HL-60 (cell line): ENCODE measurements at regions not wholly inside any gene's neighbourhood (a gene's known extent, or its start where the extent isn't known, plus 50 kb on each side); places are given as distances from the start of the nearest gene placed in this dataset.

Experiments used
- DNase-seq, 2 experiments: peaks; one replicate each; pipeline ENCODE4 v3.0.0-alpha.2; 2010 to 2020; ENCODE audit warnings: low read depth in 1 of 2, low spot score in 1 of 2
- H3K27ac ChIP-seq: fragments of 250-450 bp; sonication (Bioruptor Pico); replicated peaks from 2 replicates; pipeline ENCODE4 v1.5.1; 2020; ENCODE audit warnings: mild to moderate bottlenecking, moderate library complexity
- H3K27me3 ChIP-seq: fragments of 250-450 bp; sonication (Bioruptor Pico); 2 replicates; pipeline ENCODE4 v1.5.1; 2021; ENCODE audit warnings: mild to moderate bottlenecking, moderate library complexity; ENCODE audit not compliant: insufficient read depth, poor library complexity, severe bottlenecking
- H3K4me3 ChIP-seq: replicated peaks from 2 replicates; pipeline ENCODE4 v1.5.1; 2011; ENCODE audit warnings: mild to moderate bottlenecking, control low read depth, low read length; ENCODE audit not compliant: insufficient read depth
- GABPA ChIP-seq: IDR thresholded peaks from 2 replicates; pipeline ENCODE4 v1.6.1; 2012; ENCODE audit warnings: low read depth
- POLR2AphosphoS5 ChIP-seq: IDR thresholded peaks from 2 replicates; pipeline ENCODE4 v1.6.1; 2012; ENCODE audit warnings: low read depth
- REST ChIP-seq: IDR thresholded peaks from 2 replicates; pipeline ENCODE4 v1.6.1; 2012; ENCODE audit warnings: low read depth; ENCODE audit not compliant: insufficient replicate concordance
- SPI1 ChIP-seq: IDR thresholded peaks from 2 replicates; pipeline ENCODE4 v1.6.1; 2012; ENCODE audit warnings: low read depth, mild to moderate bottlenecking, borderline replicate concordance
- TF ChIP-seq, protein P1 (sequence below): IDR thresholded peaks from one replicate; pipeline ENCODE4 v1.5.1; 2011; ENCODE audit warnings: low read length, control low read depth, inconsistent platforms; ENCODE audit not compliant: insufficient read depth

DNA sequence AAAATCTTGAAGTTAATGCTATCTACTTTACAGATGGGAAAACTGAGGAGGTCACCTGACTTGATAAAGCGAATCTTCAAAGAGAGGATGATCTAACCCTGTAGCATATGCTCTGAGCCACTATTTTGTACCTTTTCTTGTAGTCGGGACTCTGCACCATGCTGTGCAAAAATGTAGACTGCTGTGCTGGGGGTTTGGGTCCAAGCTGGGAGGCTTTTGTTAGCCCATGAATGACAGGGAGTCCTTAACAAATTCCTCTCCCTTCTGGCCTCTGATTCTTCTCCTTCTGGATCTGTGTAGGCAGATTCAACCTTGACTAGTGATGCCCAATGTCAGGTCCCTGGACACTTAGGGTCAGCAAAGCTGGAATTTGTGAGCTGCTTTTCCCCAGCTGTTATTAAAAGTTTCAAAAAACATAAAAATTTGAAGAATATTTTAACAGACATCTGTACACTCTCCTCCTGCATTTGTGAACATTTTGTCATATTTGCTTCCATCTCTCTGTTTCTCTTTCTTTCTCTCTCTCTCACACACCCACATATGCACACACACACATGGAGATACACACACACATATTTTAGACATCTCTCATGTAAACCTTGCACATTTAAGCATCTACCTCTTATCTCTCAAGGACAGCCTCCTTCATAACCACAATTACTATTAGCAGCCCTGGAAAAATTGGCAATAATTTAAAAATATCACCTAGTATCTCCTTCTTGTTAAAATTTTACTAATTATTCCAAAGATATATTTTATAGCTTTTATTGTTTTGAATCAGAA lies 335.0 kb upstream of the TRIB2 start:
- Histone ChIP-seq H3K4me3 (no peak overlapping the region), H3K27ac (no peak overlapping the region), H3K27me3 (no peaks in the 10 kb centered on the region)
- DNase-seq, result no peak
- TF ChIP-seq, protein P1, sequence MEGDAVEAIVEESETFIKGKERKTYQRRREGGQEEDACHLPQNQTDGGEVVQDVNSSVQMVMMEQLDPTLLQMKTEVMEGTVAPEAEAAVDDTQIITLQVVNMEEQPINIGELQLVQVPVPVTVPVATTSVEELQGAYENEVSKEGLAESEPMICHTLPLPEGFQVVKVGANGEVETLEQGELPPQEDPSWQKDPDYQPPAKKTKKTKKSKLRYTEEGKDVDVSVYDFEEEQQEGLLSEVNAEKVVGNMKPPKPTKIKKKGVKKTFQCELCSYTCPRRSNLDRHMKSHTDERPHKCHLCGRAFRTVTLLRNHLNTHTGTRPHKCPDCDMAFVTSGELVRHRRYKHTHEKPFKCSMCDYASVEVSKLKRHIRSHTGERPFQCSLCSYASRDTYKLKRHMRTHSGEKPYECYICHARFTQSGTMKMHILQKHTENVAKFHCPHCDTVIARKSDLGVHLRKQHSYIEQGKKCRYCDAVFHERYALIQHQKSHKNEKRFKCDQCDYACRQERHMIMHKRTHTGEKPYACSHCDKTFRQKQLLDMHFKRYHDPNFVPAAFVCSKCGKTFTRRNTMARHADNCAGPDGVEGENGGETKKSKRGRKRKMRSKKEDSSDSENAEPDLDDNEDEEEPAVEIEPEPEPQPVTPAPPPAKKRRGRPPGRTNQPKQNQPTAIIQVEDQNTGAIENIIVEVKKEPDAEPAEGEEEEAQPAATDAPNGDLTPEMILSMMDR, result no peak
- TF ChIP-seq POLR2AphosphoS5, result no peak
- no peak for TF ChIP-seq REST
- no peak for TF ChIP-seq SPI1
- TF ChIP-seq GABPA, result no peak

GRCh38 chr2:12382366-12382765 lies 334.4 kb upstream of the TRIB2 start:
- Histone ChIP-seq H3K27ac (no peak overlapping the region), H3K4me3 (no peak overlapping the region), H3K27me3 (no peaks in the 10 kb centered on the region)
- DNase-seq, result no peak
- TF ChIP-seq SPI1 (no peak), GABPA (no peak), POLR2AphosphoS5 (no peak), REST (no peak)
- TF ChIP-seq, protein P1, result no peak

DNA sequence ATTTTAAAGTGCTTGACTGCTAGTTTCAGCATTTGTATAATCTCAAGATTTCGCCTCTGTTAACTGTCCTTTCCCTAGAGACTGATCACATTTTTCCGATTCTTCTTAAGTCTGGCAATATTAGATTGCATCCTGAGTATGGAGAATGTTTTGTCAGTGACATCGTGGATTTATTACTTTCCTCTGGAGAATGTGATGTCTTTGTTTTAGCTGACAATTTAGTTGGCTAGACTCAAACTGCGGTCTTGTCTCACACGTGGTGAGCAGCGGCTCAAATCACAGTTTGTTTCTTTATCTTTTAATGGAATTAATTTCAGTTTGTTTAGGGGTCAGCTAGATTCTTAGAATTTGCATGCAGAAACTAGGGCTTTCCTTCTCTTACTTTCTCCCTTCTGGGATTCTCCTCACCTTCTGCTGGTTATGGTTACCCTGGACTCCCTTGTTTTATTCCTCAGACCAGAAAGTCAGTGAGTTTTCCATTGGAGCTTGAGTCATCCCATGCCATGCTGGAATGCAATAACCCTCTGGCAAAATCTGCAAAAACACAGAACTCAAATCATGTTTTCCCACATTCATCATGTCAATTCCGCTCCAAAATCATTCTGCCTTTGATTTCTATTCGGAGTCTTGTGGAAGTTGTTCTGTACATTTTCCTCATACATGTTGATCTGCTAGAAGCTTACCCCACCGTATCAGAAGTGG lies 327.2 kb upstream of the TRIB2 start:
- TF ChIP-seq, protein P1, result no peak
- no peak for TF ChIP-seq REST
- TF ChIP-seq POLR2AphosphoS5, result no peak
- no peak for TF ChIP-seq SPI1
- TF ChIP-seq GABPA, result no peak
- no peak overlapping the region for H3K4me3 ChIP-seq
- H3K27ac ChIP-seq, result no peak overlapping the region
- H3K27me3 ChIP-seq, result no peaks in the 10 kb centered on the region
- DNase-seq, result no peak
